Psoas muscle (tissue), 7 donors: ENCODE measurements at regions not wholly inside any gene's neighbourhood (a gene's known extent, or its start where the extent isn't known, plus 50 kb on each side); places are given as distances from the start of the nearest gene placed in this dataset.
"Not testable (repeated sequence)": the region's sequence is repeated elsewhere in the genome, so short reads cannot be mapped to it uniquely, and the experiment has no call there.

Experiments used
- ATAC-seq, 4 donors: fragments of 200-7000 bp; cut with Tn5 transposase; one replicate each; pipeline ENCODE4 v1.9.1; 2020; ENCODE audit warnings: moderate library complexity in 3 of 4, mild to moderate bottlenecking in 2 of 4
- DNase-seq, 2 donors: peaks; one replicate each; pipeline ENCODE4 v3.0.0-alpha.2; 2020
- H3K27ac ChIP-seq: fragments of 200-600 bp; one replicate; pipeline ENCODE4 v1.8.0; 2022
- H3K27me3 ChIP-seq, 3 donors: fragments of 200-600 bp in 1 of 3; one replicate each; pipeline versions ENCODE4 v1.6.1 to v1.8.0; 2013 to 2022; ENCODE audit warnings: low read length in 2 of 3, mild to moderate bottlenecking in 2 of 3, moderate library complexity in 1 of 3; ENCODE audit not compliant: insufficient read depth in 3 of 3
- H3K36me3 ChIP-seq, 2 donors: fragments of 200-600 bp in 1 of 2; one replicate each; pipeline versions ENCODE4 v1.6.1 to v1.8.0; 2013 to 2022; ENCODE audit warnings: low read depth in 1 of 2, mild to moderate bottlenecking in 1 of 2, moderate library complexity in 1 of 2; ENCODE audit not compliant: insufficient read depth in 1 of 2
- H3K4me1 ChIP-seq: fragments of 200-600 bp; one replicate; pipeline ENCODE4 v1.8.0; 2022
- H3K4me3 ChIP-seq: fragments of 200-600 bp; one replicate; pipeline ENCODE4 v1.8.0; 2022; ENCODE audit warnings: mild to moderate bottlenecking
- H3K9me3 ChIP-seq: fragments of 200-600 bp; one replicate; pipeline ENCODE4 v1.8.0; 2022
- CTCF ChIP-seq: fragments of 200-600 bp; IDR thresholded peaks from one replicate; pipeline ENCODE4 v1.8.0; 2022; ENCODE audit warnings: antibody characterized with exemption
- WGBS, 3 donors: extraction: QIAGEN DNeasy Blood & Tissue Kit; methylation state at CpG; one replicate each; pipeline versions ENCODE4 v1.1.6 to v1.1.7; 2013; 5-methylcytosine and 5-hydroxymethylcytosine counted together
- intact Hi-C, 2 donors: fragments of 100-400 bp; cut with DNase I; formaldehyde crosslinking; loops; one replicate each; pipeline versions ENCODE4 v1.11.0 to v1.14.2; 2022
- donor health status: healthy with polysubstance abuse.
- donor health status: DM: no; HTN: no; CAD: no; lungs with moderate emphysema.
- donor health status: Bipolar disorder and iron deficiency.
- donor health status: healthy.
- donor health status: DM: yes; HTN: yes; CAD: no.
- donor health status: DM: no; HTN: no; CAD: no.
- donor health status: DM: yes; HTN: yes; CAD: no.

DNA sequence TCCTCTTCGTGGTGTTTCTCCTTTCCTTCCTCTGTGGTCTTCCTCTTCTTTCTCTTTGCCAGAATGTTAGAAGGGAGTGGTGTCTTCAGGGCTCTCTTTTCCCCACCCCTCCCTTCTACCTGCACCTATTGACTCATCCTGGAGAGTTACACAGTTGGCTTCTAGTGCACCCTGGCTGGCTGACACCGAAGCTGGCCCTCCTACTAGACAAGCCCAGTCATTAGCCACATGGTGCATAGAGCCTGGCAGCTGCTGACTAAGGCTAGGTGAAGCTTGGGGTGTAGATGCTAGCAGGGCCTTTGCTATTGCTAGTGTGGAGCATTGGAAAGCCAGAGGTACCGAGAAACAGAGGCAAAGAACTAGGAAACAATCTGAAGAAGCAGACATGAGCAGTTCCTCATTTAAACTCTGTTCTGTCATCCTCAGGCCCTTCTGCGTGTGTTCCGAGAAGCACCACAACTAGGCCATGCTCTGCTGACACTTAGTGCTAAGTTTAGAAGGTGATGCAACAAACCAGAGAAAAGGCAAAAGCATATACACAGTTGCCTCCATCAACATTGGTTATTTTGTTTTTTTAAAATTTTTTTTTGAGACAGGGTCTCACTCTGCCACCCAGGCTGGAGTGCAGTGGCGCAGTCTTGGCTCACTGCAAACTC lies 213.9 kb downstream of the BAMBI start:
- 72 to 90% (median 76%) methylated on average over 6 of the region's 6 CpGs for WGBS, 3 donors
- H3K36me3 ChIP-seq, result no peaks in the 10 kb centered on the region
- no peaks in the 10 kb centered on the region for H3K9me3 ChIP-seq
- no peaks in the 10 kb centered on the region for H3K27me3 ChIP-seq
- H3K27ac ChIP-seq, result peak overlapping the region; percentile 36
- no peak overlapping the region for H3K4me3 ChIP-seq
- H3K4me1 ChIP-seq, result no peaks in the 10 kb centered on the region
- no peak for DNase-seq
- peak; percentile 52 to 80 (median 72) for ATAC-seq
- no peak for TF ChIP-seq CTCF
- intact Hi-C loops, result loop anchor here in 1 of 2 donors (10.0 kb wide), 1 partner anchor 206 kb away; no protein-coding TSS in a partner anchor

DNA sequence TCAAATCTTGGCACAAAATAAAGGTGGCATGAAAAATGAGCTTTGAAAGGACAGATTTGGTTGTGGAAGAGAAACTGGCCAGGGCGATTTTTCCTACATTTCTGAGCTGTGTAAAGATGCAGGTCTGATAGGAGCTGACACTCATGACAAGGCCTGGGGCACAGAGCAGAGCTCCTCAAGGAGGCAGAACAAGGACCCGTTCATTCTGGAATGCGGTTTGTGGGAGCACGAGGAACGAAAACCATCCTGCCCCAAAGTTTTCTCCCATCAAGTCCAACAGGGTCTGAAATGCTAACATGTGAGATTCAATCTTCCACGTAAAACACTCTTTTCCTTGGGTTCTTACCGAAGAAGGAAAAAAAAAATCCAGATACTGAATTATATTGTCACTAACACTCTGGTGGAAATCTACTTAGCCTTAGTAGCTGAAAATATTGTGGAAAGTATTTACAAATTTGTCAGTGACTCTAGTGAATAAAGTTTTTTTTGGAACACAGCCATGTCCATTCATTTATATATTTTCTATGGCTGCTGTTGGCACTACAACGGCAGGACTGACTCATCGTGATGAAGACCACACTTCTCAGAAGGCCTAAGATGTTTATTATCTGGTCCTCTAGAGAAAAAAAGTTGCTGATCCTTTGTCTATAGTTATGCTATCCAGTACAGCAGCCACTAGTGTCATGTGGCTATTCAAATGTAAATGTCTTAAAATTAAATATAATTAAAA lies 215.7 kb downstream of the BAMBI start:
- ATAC-seq, result no peak
- DNase-seq, result no peak
- no peaks in the 10 kb centered on the region for H3K36me3 ChIP-seq
- H3K27me3 ChIP-seq, result no peaks in the 10 kb centered on the region
- 77 to 80% (median 78%) methylated on average over 9 of the region's 9 CpGs for WGBS, 3 donors
- no peak overlapping the region for H3K27ac ChIP-seq
- no peaks in the 10 kb centered on the region for H3K4me1 ChIP-seq
- intact Hi-C loops, result loop anchor here in 1 of 2 donors (10.0 kb wide), 1 partner anchor 208 kb away; no protein-coding TSS in a partner anchor
- TF ChIP-seq CTCF, result no peak
- no peaks in the 10 kb centered on the region for H3K9me3 ChIP-seq
- no peak overlapping the region for H3K4me3 ChIP-seq

- no peaks in the 10 kb centered on the region for H3K27me3 ChIP-seq
- no peaks in the 10 kb centered on the region for H3K9me3 ChIP-seq
- H3K4me1 ChIP-seq, result no peaks in the 10 kb centered on the region
- H3K27ac ChIP-seq, result no peak overlapping the region
- intact Hi-C loops, result loop anchor here in 1 of 2 donors (10.0 kb wide), 1 partner anchor 209 kb away; no protein-coding TSS in a partner anchor
- H3K4me3 ChIP-seq, result no peak overlapping the region
- no peak for ATAC-seq
- TF ChIP-seq CTCF, result no peak
- no peak for DNase-seq
- WGBS, 3 donors, result 76 to 78% (median 78%) methylated on average over 5 of the region's 5 CpGs
- H3K36me3 ChIP-seq, result no peaks in the 10 kb centered on the region
These were observed 216.8 kb downstream of the BAMBI start for GRCh38 chr10:28894146-28894545.

- intact Hi-C loops, result loop anchor here in 1 of 2 donors (10.0 kb wide), 1 partner anchor 211 kb away; no protein-coding TSS in a partner anchor
- ATAC-seq, H3K4me3 ChIP-seq, H3K27ac ChIP-seq, H3K36me3 ChIP-seq, H3K4me1 ChIP-seq, DNase-seq, H3K9me3 ChIP-seq, H3K27me3 ChIP-seq: not testable (repeated sequence)
- 82 to 90% (median 85%) methylated on average over 15 of the region's 15 CpGs for WGBS, 3 donors
These were observed 218.3 kb downstream of the BAMBI start for GRCh38 chr10:28895671-28896070.

DNA sequence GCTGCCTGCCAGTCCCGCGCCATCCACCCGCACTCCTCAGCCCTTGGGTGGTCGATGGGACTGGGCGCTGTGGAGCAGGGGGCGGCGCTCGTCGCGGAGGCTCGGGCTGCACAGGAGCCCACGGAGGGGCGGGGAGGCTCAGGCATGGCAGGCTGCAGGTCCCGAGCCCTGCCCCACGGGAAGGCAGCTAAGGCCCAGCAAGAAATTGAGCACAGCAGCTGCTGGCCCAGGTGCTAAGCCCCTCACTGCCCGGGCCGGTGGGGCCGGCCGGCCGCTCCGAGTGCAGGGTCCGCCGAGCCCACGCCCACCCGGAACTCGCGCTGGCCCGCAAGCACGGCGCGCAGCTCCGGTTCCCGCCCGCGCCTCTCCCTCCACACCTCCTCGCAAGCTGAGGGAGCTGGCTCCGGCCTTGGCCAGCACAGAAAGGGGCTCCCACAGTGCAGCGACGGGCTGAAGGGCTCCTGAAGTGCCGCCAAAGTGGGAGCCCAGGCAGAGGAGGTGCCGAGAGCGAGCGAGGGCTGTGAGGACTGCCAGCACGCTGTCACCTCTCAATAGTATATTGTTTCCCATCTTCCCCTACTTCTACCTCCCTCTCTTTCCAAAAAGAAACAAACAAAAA lies 219.6 kb downstream of the BAMBI start:
- intact Hi-C loops, result loop anchor here in 1 of 2 donors (10.0 kb wide), 1 partner anchor 212 kb away; no protein-coding TSS in a partner anchor
- WGBS, 3 donors, result 95 to 96% (median 96%) methylated on average over 33 to 44 of the region's 44 CpGs
- not testable (repeated sequence) for H3K4me1 ChIP-seq, H3K4me3 ChIP-seq, H3K9me3 ChIP-seq, H3K36me3 ChIP-seq, ATAC-seq, DNase-seq, H3K27me3 ChIP-seq, H3K27ac ChIP-seq
